PC-9 (cell line): ENCODE measurements at regions not wholly inside any gene's neighbourhood (a gene's known extent, or its start where the extent isn't known, plus 50 kb on each side); places are given as distances from the start of the nearest gene placed in this dataset.
A peak's percentile ranks its signal among the peaks of the same experiment; 100 is the strongest.

ENCODE experiments used
- CTCF ChIP-seq: fragments of 200-600 bp; sonication (generic); conservative IDR thresholded peaks from 2 replicates; pipeline ENCODE4 v1.6.1; 2017; ENCODE audit warnings: mixed run types, antibody characterized with exemption, mild to moderate bottlenecking, moderate library complexity
- EZH2 ChIP-seq: fragments of 200-600 bp; sonication (generic); IDR thresholded peaks from 2 replicates; pipeline ENCODE4 v1.8.0; 2017; ENCODE audit warnings: antibody characterized with exemption, low read depth

GRCh38 chr6:56359201-56359899, 112.0 kb upstream of the COL21A1 start:
- TF ChIP-seq CTCF (peak; percentile 88), EZH2 (no peak)
